Testis (tissue), 2 donors: ENCODE measurements at regions not wholly inside any gene's neighbourhood (a gene's known extent, or its start where the extent isn't known, plus 50 kb on each side); places are given as distances from the start of the nearest gene placed in this dataset.

Experiments used
- CTCF ChIP-seq, 3 experiments: fragments of 450-650 bp in 2 of 3; fragments of 200-600 bp in 1 of 3; sonication (generic) in 1 of 3; IDR thresholded peaks; one replicate each; pipeline ENCODE4 v1.5.1; 2016 to 2019; ENCODE audit warnings: antibody characterized with exemption in 3 of 3, mild to moderate bottlenecking in 2 of 3, moderate library complexity in 1 of 3
- POLR2A ChIP-seq: fragments of 450-650 bp; IDR thresholded peaks from one replicate; pipeline ENCODE4 v1.6.1; 2017; ENCODE audit warnings: antibody characterized with exemption, mild to moderate bottlenecking, moderate library complexity

DNA sequence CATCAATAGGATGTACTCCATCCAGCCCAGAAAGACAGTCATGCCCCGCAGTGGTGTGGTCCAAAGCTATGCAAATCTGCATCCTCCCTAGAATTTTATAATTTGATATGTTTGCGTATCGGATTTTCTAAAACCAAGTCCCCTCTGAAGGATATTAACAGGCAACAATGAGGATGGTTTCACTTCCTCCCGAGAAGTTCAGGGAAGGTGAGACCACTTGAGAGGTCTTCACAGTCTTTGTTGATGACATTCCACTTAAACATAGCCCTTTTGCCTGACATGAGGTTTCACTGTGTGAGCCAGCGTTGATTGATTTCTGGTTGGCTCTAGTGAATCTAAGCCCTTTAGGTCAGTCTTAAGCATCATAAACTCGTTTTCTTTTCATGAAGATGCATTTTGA, 276.1 kb downstream of the NR2F2 start:
- TF ChIP-seq POLR2A (no peak), CTCF (IDR thresholded peaks at IDR 0.05) (no peak)
